GM19023 (cell line): ENCODE measurements at regions not wholly inside any gene's neighbourhood (a gene's known extent, or its start where the extent isn't known, plus 50 kb on each side); places are given as distances from the start of the nearest gene placed in this dataset.

ENCODE experiments used
- ATAC-seq: cut with Tn5 transposase; IDR thresholded peaks from one replicate; pipeline ENCODE4 v1.9.1; 2021; ENCODE audit warnings: mild to moderate bottlenecking, moderate library complexity; ENCODE audit not compliant: unreplicated experiment

GRCh38 chr10:28250782-28251181 is 52.1 kb downstream of the MPP7 start:
- ATAC-seq: no peak

- ATAC-seq: no peak
Measured at GRCh38 chr10:28250358-28250757, 52.5 kb downstream of the MPP7 start.

DNA sequence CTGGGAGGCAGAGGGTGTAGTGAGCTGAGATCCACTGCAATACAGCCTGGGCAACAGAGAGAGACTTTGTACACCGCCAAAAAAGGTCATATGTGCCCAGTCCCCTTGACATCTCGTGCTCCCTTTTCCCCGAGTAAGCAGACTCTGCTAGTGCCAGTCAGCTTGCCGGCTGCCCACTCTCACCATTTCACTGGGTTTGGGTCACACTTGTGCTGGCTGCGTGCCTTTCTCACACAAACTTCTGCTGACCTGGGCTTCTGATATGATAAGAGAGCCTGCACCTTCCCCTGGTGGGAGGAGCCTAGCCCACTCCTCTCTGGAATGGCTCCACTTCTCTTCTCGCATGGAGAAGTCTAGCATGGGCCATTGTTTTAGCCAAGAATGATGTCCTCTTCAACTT is 53.4 kb downstream of the MPP7 start:
- ATAC-seq: no peak

- no peak for ATAC-seq
Measured at GRCh38 chr10:28248092-28248491, 54.8 kb downstream of the MPP7 start.

- ATAC-seq: no peak
Measured at GRCh38 chr10:28246023-28246422, 56.8 kb downstream of the MPP7 start.

GRCh38 chr10:28243923-28244322 is 58.9 kb downstream of the MPP7 start:
- ATAC-seq: no peak

- ATAC-seq: no peak
Measured at GRCh38 chr10:28242555-28243204, 60.2 kb downstream of the MPP7 start.

DNA sequence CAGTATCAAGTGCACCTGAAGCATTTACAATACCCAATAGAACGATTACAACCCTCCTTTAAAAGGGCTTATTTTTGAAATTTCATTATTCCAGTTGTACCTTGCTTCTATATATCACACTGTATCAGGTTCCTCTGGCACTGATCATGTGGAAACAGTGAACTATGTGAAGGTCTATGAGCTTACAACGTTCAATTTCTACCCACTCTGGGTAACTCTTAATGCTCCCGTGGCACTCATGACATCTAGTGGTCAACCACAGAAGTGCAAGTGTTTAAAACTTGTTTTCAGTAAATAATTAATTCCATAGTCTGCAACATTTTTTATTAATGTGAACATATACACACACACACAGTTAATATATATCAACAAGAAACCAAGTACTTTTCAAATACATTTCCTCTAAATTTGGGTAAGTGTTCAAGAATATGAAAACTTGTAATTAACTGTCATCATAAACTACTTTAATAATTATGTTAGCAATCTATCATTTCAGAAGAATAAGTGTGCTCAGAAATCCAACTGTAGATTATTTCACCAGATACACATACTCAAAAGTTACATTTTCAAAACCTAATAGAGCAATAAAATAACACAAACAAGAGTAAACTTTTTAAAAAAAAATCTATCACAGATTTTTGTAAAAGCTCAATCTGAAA is 61.0 kb downstream of the MPP7 start:
- no peak for ATAC-seq

DNA sequence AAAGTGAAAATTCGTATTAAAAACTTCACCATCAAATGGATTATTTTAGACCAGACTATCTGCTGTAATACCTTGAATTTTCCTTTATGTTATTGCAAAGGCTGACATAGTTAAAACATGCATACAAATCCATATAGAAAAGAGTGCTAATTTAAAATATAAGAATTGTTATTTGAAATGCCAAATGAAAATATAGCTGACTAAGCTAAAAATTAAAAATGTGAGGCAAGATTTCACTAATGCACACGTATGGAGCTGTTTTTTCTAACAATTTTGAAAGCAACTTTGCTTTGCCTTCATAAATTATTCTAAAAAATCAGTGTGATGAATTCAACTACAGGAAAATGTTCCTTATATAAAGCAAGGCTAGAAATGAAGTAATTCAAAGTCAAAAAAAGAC is 62.5 kb downstream of the MPP7 start:
- ATAC-seq: no peak

GRCh38 chr10:28236591-28236990 is 66.3 kb downstream of the MPP7 start:
- ATAC-seq: no peak

GRCh38 chr10:28220811-28221210 is 82.1 kb downstream of the MPP7 start:
- ATAC-seq: no peak

DNA sequence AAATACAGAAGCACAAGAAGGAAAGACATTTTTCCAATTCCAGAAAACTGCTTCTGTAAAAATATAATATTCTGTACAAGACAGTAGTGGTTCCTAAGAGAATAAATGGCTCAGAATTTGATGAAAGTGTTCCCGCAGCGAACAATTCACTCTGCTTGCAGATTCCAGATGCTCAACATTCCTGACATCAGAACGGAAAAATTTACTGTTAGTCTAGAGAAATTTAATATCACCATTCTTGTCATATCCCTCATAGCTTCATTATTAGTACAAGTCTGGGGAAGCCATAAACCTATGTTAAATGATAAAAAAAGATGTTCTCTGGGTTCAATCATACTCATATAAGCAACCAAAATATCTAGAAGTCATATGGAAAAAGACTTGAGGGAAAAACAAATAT is 83.6 kb downstream of the MPP7 start:
- ATAC-seq: no peak

DNA sequence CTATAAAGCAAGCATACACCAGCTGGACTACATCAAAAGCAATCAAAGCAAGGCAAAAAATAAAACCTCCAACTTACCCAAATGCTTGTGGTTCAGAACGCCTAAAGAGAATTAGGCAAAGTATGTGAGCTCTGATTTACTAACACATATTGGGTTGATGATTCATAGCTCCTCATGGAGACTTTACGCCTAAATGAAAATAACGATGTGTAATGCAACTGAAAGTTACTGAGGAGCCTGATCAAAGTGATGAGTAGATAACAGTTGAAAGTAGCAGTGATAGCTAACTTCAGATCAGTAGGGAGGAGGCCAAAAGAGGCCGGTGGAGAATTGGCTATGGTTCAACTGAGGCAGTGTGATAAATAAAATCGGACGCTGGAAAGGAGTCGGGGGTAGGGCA is 85.0 kb downstream of the MPP7 start:
- no peak for ATAC-seq

- ATAC-seq: no peak
Measured at GRCh38 chr10:28215930-28216329, 86.9 kb downstream of the MPP7 start.

- ATAC-seq: no peak
Measured at GRCh38 chr10:28214219-28214618, 88.6 kb downstream of the MPP7 start.

DNA sequence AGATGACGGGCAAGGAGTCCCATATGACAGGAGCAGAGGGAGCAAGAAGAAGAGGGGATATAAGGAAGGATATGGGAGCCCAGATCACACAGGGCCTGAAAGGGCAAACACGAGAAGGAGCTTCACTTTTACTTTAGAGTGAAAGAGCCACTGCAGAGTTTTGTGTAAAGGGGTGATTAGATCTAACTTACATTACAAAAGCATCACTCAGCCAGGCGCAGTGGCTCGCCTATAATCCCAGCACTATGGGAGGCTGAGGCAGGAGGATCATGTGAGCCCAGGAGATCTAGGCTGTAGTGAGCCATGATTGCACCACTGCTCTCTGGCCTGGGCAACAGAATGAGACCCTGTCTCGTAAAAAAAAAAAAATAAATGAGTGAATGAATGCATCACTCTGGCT is 91.1 kb downstream of the MPP7 start:
- ATAC-seq: no peak

DNA sequence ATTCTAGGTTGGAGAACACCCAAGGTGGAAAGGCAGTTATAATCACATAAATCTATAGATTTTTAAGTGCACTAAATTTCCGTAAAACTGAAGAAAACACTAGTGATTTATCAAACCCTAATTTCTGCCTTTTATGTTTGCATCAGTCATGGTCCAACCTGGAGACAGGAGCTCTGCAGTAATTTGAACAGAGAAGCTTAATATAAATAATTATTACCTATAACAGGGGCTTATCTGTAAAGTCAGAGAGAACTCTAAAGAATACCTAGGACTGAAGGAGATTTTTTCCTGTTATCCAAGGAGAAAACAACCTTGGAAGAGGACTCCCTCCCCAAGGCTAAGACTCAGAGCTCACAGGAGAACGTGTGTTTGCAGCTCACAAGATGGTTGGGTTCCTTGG is 95.1 kb downstream of the MPP7 start:
- no peak for ATAC-seq

- no peak for ATAC-seq
Measured at GRCh38 chr10:28202941-28203352, 99.9 kb downstream of the MPP7 start.

DNA sequence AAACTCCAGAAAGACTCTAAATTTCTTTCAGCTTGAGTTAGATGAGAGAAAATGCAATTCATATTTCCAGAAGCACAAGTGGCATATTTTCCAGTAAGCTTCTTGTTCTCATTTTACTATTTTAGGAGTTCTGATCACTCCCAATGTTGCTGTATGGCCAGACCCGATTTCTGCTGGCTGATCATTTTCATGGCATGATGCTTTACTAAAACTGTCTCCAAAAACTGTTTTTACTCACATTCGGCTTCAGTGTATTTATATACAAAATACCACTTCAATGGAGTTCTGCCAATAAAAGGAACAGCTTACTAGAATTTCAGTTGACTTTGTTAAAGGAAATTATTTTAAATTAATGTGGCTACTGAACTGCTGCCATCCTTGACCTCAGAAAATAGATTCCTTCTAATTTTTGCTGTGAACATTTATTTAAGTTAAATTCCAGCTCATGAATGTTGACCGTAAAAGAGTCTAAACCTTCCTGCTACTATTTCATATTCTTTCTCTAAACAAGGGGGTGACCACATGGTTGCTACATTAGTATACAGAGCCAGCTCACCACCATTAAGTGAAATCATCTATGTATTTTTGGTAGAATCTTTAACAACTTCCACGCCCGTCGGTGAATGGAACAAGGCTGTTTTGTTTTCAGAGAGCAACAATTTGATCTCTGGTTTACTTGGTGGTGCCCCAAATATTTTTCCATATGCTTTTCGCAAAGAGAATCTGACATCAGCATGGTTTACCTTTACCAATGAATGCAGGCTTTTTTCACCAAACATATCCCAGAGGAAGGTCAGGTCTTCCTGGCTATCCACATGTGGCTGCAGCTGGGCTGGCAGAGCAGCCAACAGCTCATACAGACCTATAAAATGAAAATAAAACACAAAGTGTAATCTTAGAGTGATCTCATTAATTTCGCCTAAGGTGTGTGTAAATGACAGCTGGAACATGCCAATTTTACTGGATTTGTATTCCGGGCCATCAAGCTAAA is 101.2 kb downstream of the MPP7 start:
- no peak for ATAC-seq

GRCh38 chr10:28200775-28201174 is 102.1 kb downstream of the MPP7 start:
- ATAC-seq: no peak

DNA sequence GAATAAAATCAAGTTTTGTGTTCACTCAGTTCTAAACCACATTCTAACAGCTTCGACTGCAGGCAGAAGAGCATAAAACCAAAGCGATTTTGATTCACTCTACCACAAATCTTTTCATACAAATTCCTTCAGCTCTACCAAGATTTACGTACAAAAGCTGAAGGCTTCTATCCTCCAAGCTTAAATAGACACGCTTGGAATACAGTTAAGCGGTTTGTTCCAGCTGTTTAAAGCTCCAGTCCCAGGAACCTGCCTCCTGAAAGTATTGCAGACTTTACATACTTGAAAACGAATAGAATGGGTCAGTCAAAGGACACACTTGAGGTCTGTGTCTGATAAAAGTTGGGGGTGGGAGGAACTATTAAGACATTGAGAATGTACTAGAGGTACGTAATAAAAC is 102.9 kb downstream of the MPP7 start:
- ATAC-seq: no peak

DNA sequence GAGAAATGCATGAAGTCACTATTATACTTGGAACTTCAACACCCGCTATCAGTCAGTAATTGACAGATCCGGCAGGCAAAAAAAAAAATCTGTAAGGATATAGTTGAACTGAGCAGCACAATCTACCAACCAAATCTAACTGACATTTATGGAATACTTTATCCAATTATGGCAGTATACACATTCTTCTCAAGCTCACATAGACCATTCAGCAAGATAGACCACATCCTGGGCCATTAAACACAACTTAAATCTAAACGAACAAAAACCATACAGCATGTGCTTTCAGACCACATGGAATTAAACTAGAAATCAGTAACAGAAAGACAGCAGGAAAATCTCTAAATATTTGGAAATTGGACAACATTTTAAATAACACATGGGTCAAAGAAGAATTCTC is 112.7 kb downstream of the MPP7 start:
- no peak for ATAC-seq
